Peyer's patch (tissue), 4 donors: ENCODE measurements at regions not wholly inside any gene's neighbourhood (a gene's known extent, or its start where the extent isn't known, plus 50 kb on each side); places are given as distances from the start of the nearest gene placed in this dataset.

Experiments used
- POLR2A ChIP-seq, 2 donors: fragments of 450-650 bp; IDR thresholded peaks; one replicate each; pipeline ENCODE4 v1.5.1; 2017; ENCODE audit warnings: antibody characterized with exemption in 2 of 2, mild to moderate bottlenecking in 2 of 2, moderate library complexity in 2 of 2
- TF ChIP-seq, protein P1 (sequence below), 6 experiments: fragments of 450-650 bp in 4 of 6; fragments of 200-600 bp in 2 of 6; sonication (generic) in 1 of 6; IDR thresholded peaks; one replicate each; pipeline ENCODE4 v1.5.1; 2017 to 2019; ENCODE audit warnings: antibody characterized with exemption in 6 of 6, mild to moderate bottlenecking in 3 of 6, moderate library complexity in 1 of 6

DNA sequence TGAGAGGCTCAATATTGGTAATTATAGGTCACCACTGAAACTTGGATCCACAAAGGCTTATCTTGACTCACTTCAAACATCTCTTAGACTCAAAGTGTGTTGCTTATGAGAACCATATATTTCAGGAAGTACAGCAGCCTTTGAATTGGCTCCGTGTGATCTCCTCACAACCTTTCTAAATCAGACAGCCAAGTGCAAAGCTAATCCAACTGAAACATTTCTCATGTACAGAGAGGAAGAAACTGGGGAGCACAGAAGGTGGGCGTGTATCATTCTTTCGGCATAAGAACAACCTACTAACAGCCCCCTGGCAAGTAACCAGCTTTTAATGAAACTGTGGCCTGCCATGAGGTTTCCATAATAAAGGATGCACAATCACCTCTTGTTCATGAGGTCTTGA lies 109.4 kb downstream of the MBL2 start:
- TF ChIP-seq, protein P1, sequence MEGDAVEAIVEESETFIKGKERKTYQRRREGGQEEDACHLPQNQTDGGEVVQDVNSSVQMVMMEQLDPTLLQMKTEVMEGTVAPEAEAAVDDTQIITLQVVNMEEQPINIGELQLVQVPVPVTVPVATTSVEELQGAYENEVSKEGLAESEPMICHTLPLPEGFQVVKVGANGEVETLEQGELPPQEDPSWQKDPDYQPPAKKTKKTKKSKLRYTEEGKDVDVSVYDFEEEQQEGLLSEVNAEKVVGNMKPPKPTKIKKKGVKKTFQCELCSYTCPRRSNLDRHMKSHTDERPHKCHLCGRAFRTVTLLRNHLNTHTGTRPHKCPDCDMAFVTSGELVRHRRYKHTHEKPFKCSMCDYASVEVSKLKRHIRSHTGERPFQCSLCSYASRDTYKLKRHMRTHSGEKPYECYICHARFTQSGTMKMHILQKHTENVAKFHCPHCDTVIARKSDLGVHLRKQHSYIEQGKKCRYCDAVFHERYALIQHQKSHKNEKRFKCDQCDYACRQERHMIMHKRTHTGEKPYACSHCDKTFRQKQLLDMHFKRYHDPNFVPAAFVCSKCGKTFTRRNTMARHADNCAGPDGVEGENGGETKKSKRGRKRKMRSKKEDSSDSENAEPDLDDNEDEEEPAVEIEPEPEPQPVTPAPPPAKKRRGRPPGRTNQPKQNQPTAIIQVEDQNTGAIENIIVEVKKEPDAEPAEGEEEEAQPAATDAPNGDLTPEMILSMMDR (IDR thresholded peaks at IDR 0.05), result no peak
- TF ChIP-seq POLR2A (IDR thresholded peaks at IDR 0.05), result no peak
